ENCODE measurements at regions not wholly inside any gene's neighbourhood (a gene's known extent, or its start where the extent isn't known, plus 50 kb on each side); places are given as distances from the start of the nearest gene placed in this dataset.
"Not testable (repeated sequence)": the region's sequence is repeated elsewhere in the genome, so short reads cannot be mapped to it uniquely, and the experiment has no call there.

DNA sequence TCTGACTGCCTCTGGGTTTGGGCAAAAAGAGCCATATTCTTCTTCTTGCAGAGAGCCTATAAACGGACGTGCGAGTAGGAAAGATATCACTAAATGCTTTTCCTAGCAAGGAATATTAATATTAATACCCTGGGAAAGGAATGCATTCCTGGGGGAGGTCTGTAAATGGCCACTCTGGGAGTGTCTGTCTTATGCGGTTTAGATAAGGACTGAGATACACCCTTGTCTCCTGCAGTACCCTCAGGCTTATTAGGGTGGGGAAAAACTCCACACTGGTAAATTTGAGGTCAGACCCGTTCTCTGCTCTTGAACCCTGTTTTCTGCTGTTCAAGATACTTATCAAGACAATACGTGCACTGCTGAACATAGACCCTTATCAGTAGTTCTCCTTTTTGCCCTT, 763.8 kb downstream of the SLITRK5 start:
- peaks cover 2% of the 10 kb centered on the region in 2 donors for H3K36me3 Mint-ChIP-seq (ENCODE audit: insufficient read depth in 2 of 2)
- H3K4me1 Mint-ChIP-seq (ENCODE audit: low read depth): no peaks in the 10 kb centered on the region
- DNase-seq (no peak), ATAC-seq (replicated peaks in 1 of 2) (no peak)
- no peak overlapping the region for H3K27ac Mint-ChIP-seq
- H3K9me3 Mint-ChIP-seq: peaks cover 9 to 12% of the 10 kb centered on the region in 2 donors
- no peak overlapping the region for H3K4me3 Mint-ChIP-seq
- H3K27me3 Mint-ChIP-seq (ENCODE audit: low read depth): no peaks in the 10 kb centered on the region

GRCh38 chr13:88436974-88437373, 765.8 kb downstream of the SLITRK5 start:
- no peak for ATAC-seq (replicated peaks in 1 of 2)
- H3K27me3 Mint-ChIP-seq (ENCODE audit: low read depth): no peaks in the 10 kb centered on the region
- peaks cover 9 to 12% of the 10 kb centered on the region in 2 donors for H3K9me3 Mint-ChIP-seq
- no peak overlapping the region for H3K27ac Mint-ChIP-seq
- H3K4me3 Mint-ChIP-seq: no peak overlapping the region
- H3K36me3 Mint-ChIP-seq (ENCODE audit: insufficient read depth in 2 of 2): peaks cover 2% of the 10 kb centered on the region in 2 donors
- H3K4me1 Mint-ChIP-seq (ENCODE audit: low read depth): no peaks in the 10 kb centered on the region
- no peak for DNase-seq

DNA sequence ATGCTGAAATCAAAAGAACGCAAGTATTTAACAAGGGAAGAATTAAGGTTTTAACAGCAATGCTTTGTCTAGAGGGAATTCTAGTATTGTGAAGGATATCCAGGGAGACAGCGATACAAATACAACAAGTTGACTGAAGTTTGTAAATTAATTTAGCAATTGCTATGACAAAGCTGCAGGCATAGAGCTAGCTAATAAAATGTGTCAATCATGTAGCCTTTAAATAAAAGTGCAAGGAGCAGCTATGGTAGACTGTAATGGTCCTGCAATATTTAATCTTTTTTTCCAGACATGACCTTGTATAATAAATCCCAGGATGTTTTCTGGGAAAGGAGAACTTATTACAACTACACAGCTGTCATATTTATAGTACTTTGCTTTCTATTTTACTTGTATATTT, 779.3 kb downstream of the SLITRK5 start:
- Mint-ChIP-seq H3K4me3 (no peak overlapping the region), H3K27ac (no peak overlapping the region), H3K9me3 (peaks cover 3% of the 10 kb centered on the region in 2 donors), H3K27me3 (ENCODE audit: low read depth) (no peaks in the 10 kb centered on the region), H3K36me3 (ENCODE audit: insufficient read depth in 2 of 2) (no peaks in the 10 kb centered on the region), H3K4me1 (ENCODE audit: low read depth) (no peaks in the 10 kb centered on the region)
- DNase-seq: no peak
- no peak for ATAC-seq (replicated peaks in 1 of 2)

- Mint-ChIP-seq H3K27me3 (ENCODE audit: low read depth) (no peaks in the 10 kb centered on the region), H3K36me3 (ENCODE audit: insufficient read depth in 2 of 2) (no peaks in the 10 kb centered on the region), H3K9me3 (peaks cover 3 to 8% of the 10 kb centered on the region in 2 donors), H3K27ac (no peak overlapping the region), H3K4me3 (no peak overlapping the region), H3K4me1 (ENCODE audit: low read depth) (no peaks in the 10 kb centered on the region)
- DNase-seq (no peak), ATAC-seq (replicated peaks in 1 of 2) (no peak)
These were observed 785.0 kb downstream of the SLITRK5 start for GRCh38 chr13:88456151-88456550.

DNA sequence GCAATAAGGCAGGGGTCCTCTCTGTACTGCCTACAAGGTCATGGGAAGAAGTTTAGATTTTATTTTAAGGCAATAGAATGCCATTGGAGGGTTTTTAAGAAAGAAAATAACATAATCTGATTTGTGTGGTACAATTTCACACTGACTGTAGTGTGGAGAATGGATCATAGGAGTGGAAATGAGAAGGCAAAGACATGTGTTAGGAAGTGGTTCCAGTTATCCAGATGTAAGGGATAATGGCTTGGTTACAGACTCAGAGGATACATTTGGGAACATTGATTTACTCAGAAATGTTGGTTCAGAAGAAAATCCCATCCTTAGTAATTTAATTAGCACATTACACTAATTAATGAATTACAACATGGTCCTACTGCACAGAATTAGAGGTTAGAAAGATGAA, 788.2 kb downstream of the SLITRK5 start:
- Mint-ChIP-seq H3K27ac (no peak overlapping the region), H3K36me3 (ENCODE audit: insufficient read depth in 2 of 2) (no peaks in the 10 kb centered on the region), H3K9me3 (peaks cover 5 to 9% of the 10 kb centered on the region in 2 donors), H3K4me3 (no peak overlapping the region), H3K4me1 (ENCODE audit: low read depth) (no peaks in the 10 kb centered on the region), H3K27me3 (ENCODE audit: low read depth) (no peaks in the 10 kb centered on the region)
- no peak for DNase-seq
- no peak for ATAC-seq (replicated peaks in 1 of 2)

DNA sequence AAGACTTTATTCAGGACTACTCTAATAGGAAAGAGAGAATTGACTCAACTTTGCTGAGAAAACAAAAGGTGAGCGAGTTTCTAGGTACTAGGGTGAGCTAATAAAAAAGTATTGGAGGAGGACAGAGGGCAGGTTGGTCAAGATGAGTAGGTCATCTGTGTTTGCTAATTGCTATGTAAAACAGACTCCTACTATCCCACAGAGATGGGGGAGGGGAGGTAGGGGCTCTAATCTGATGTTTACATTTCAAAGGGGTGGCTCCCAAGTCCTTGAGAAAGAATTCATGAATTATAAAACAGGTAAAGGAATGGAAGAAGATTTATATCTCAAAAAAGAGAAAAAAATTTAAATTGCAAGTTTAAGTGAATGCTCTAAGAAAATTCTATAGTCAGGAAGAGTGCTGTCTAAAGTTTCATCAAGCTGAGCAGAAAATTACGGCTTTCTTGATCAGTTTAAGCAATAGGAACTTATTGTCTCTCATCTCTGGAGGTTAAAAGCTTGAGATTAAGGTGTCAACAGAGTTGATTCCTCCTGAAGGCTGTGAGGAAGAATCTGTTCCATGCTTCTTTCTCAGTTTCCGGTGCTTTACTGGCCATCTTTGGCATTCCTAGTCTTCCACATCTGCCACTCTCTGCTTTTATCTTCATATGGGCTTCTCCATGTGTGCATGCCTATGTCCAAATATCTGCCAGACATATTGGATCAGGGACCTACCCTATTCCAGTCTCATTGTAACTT, 790.3 kb downstream of the SLITRK5 start:
- ATAC-seq (replicated peaks in 1 of 2) (no peak), DNase-seq (no peak)
- Mint-ChIP-seq H3K4me3 (no peak overlapping the region), H3K4me1 (ENCODE audit: low read depth) (no peaks in the 10 kb centered on the region), H3K9me3 (peaks cover 1 to 9% of the 10 kb centered on the region in 2 donors), H3K27ac (no peak overlapping the region), H3K27me3 (ENCODE audit: low read depth) (no peaks in the 10 kb centered on the region), H3K36me3 (ENCODE audit: insufficient read depth in 2 of 2) (no peaks in the 10 kb centered on the region)

- ATAC-seq (replicated peaks in 1 of 2) (no peak), DNase-seq (no peak)
- H3K9me3 Mint-ChIP-seq: peaks cover 1 to 8% of the 10 kb centered on the region in 2 donors
These were observed 793.7 kb downstream of the SLITRK5 start for GRCh38 chr13:88464851-88465250.

GRCh38 chr13:88472316-88472715, 801.1 kb downstream of the SLITRK5 start:
- H3K27me3 Mint-ChIP-seq (ENCODE audit: low read depth): no peaks in the 10 kb centered on the region
- no peaks in the 10 kb centered on the region for H3K4me1 Mint-ChIP-seq (ENCODE audit: low read depth)
- no peak overlapping the region for H3K27ac Mint-ChIP-seq
- H3K4me3 Mint-ChIP-seq: no peak overlapping the region
- ATAC-seq (replicated peaks in 1 of 2) (no peak), DNase-seq (no peak)
- no peaks in the 10 kb centered on the region for H3K36me3 Mint-ChIP-seq (ENCODE audit: insufficient read depth in 2 of 2)
- no peaks in the 10 kb centered on the region for H3K9me3 Mint-ChIP-seq

More at GRCh38 chr13:88464851-88465250, 793.7 kb downstream of the SLITRK5 start:
- Mint-ChIP-seq H3K4me3 (no peak overlapping the region), H3K4me1 (ENCODE audit: low read depth) (no peaks in the 10 kb centered on the region), H3K36me3 (ENCODE audit: insufficient read depth in 2 of 2) (no peaks in the 10 kb centered on the region), H3K27me3 (ENCODE audit: low read depth) (no peaks in the 10 kb centered on the region), H3K27ac (no peak overlapping the region)

DNA sequence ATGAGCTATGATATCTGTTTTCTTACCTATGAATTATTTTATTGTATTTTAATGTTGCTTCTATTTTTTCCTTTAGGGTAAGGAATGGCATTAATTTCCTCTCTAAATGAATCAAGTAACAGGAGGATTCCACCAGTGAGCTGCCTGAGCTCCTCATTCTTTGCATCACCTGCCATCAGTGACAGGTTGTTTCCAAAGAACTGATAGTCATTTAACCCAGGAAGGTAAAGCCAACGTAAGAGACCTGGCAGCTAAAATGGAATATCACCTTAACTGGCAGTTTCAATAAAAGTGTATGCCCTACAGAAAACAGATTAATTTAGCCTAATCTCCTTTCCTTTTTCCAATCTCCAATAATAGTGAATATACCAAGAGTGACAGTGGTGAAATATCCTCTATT, 812.0 kb downstream of the SLITRK5 start:
- DNase-seq: no peak
- Mint-ChIP-seq H3K4me1 (ENCODE audit: low read depth) (no peaks in the 10 kb centered on the region), H3K4me3 (no peak overlapping the region), H3K27ac (no peak overlapping the region), H3K27me3 (ENCODE audit: low read depth) (no peaks in the 10 kb centered on the region), H3K9me3 (peaks cover 9 to 15% of the 10 kb centered on the region in 2 donors), H3K36me3 (ENCODE audit: insufficient read depth in 2 of 2) (peaks cover 0 to 2% of the 10 kb centered on the region in 2 donors)
- ATAC-seq (replicated peaks in 1 of 2): no peak

DNA sequence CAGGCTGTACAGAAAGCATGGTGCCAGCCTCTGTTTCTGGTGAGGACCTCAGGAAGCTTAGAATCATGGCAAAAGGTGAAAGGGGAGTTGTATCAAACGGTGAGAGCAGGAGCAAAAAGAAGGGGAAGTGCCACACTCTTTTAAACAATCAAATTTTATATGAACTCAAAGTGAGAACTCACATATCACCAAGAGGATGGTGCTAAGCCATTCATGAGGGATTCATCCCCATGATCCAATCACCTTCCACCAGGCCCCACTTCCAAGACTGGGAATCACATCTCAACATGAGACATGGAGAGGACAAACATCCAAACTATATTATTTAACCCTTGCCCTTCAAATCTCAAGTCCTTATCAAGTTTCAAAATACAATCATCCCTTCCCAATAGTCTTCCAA, 836.7 kb downstream of the SLITRK5 start:
- H3K27me3 Mint-ChIP-seq (ENCODE audit: low read depth): no peaks in the 10 kb centered on the region
- DNase-seq (no peak), ATAC-seq (replicated peaks in 1 of 2) (no peak)
- H3K36me3 Mint-ChIP-seq (ENCODE audit: insufficient read depth in 2 of 2): peaks cover 1 to 7% of the 10 kb centered on the region in 2 donors
- H3K4me3 Mint-ChIP-seq: no peak overlapping the region
- H3K9me3 Mint-ChIP-seq: peaks cover 18 to 19% of the 10 kb centered on the region in 2 donors
- no peak overlapping the region for H3K27ac Mint-ChIP-seq
- H3K4me1 Mint-ChIP-seq (ENCODE audit: low read depth): no peaks in the 10 kb centered on the region

DNA sequence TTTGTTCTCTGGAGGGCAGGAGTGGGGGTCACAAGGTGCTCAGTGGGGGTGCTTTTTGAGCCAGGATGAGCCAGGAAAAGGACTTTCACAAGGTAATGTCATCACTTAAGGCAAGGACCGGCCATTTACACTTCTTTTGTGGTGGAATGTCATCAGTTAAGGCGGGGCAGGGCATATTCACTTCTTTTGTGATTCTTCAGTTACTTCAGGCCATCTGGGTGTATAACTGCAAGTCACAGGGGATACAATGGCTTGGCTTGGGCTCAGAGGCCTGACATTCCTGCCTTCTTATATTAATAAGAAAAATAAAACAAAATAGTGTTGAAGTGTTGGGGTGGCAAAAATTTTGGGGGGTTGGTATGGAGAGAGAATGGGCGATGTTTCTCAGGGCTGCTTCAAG, 841.8 kb downstream of the SLITRK5 start:
- peaks cover 15 to 18% of the 10 kb centered on the region in 2 donors for H3K9me3 Mint-ChIP-seq
- not testable (repeated sequence) for H3K4me1 Mint-ChIP-seq (ENCODE audit: low read depth); H3K4me3 Mint-ChIP-seq; H3K27ac Mint-ChIP-seq; DNase-seq; H3K27me3 Mint-ChIP-seq (ENCODE audit: low read depth); ATAC-seq (replicated peaks in 1 of 2)
- peaks cover 5 to 10% of the 10 kb centered on the region in 2 donors for H3K36me3 Mint-ChIP-seq (ENCODE audit: insufficient read depth in 2 of 2)

- DNase-seq (no peak), ATAC-seq (replicated peaks in 1 of 2) (no peak)
- Mint-ChIP-seq H3K27ac (no peak overlapping the region), H3K9me3 (peaks cover 2% of the 10 kb centered on the region in 2 donors), H3K36me3 (ENCODE audit: insufficient read depth in 2 of 2) (no peaks in the 10 kb centered on the region), H3K4me1 (ENCODE audit: low read depth) (no peaks in the 10 kb centered on the region), H3K27me3 (ENCODE audit: low read depth) (no peaks in the 10 kb centered on the region), H3K4me3 (no peak overlapping the region)
These were observed 855.1 kb downstream of the SLITRK5 start for GRCh38 chr13:88526186-88526852.

DNA sequence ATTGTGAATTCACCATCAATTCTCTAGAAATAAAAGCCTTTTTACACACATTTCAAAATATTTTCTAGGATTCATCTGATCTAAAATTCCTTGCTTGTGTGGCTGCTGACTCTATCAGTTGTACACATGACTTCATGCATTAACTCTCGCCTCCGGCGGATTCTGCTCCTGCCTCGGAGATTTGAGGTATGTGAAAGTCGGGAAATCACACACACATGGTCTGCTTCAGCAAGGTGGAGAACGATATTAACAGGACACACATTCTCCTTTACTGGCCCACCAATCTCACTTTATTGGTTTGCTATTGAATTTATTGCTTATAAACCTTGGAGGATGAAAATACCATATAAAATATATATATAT, 855.7 kb downstream of the SLITRK5 start:
- DNase-seq: no peak
- H3K27ac Mint-ChIP-seq: no peak overlapping the region
- H3K4me3 Mint-ChIP-seq: no peak overlapping the region
- H3K27me3 Mint-ChIP-seq (ENCODE audit: low read depth): no peaks in the 10 kb centered on the region
- no peaks in the 10 kb centered on the region for H3K4me1 Mint-ChIP-seq (ENCODE audit: low read depth)
- ATAC-seq (replicated peaks in 1 of 2): no peak
- H3K9me3 Mint-ChIP-seq: peaks cover 2% of the 10 kb centered on the region in 2 donors
- H3K36me3 Mint-ChIP-seq (ENCODE audit: insufficient read depth in 2 of 2): no peaks in the 10 kb centered on the region

GRCh38 chr13:88541994-88542393, 870.8 kb downstream of the SLITRK5 start:
- Mint-ChIP-seq H3K9me3 (peaks cover 3% of the 10 kb centered on the region in 2 donors), H3K4me3 (no peak overlapping the region), H3K36me3 (ENCODE audit: insufficient read depth in 2 of 2) (no peaks in the 10 kb centered on the region), H3K4me1 (ENCODE audit: low read depth) (no peaks in the 10 kb centered on the region), H3K27me3 (ENCODE audit: low read depth) (no peaks in the 10 kb centered on the region), H3K27ac (no peak overlapping the region)
- no peak for DNase-seq
- no peak for ATAC-seq (replicated peaks in 1 of 2)
